Liver (tissue), 7 donors: ENCODE measurements at regions not wholly inside any gene's neighbourhood (a gene's known extent, or its start where the extent isn't known, plus 50 kb on each side); places are given as distances from the start of the nearest gene placed in this dataset.

Experiments used
- DNase-seq: peaks from one replicate; pipeline ENCODE4 v3.0.0-alpha.2; 2017; ENCODE audit warnings: low spot score
- H3K27ac ChIP-seq, 2 donors: one replicate each; pipeline ENCODE4 v1.7.0; 2013; ENCODE audit warnings: inconsistent platforms in 2 of 2, low read length in 2 of 2, control low read depth in 1 of 2, low read depth in 1 of 2, mild to moderate bottlenecking in 1 of 2
- H3K27me3 ChIP-seq, 4 donors: one replicate each; pipeline versions ENCODE4 v1.6.1 to v1.7.0; 2013; ENCODE audit warnings: low read length in 3 of 4, inconsistent platforms in 1 of 4, mild to moderate bottlenecking in 1 of 4, moderate library complexity in 1 of 4; ENCODE audit not compliant: control insufficient read depth in 4 of 4, insufficient read depth in 4 of 4
- H3K36me3 ChIP-seq, 4 donors: one replicate each; pipeline versions ENCODE4 v1.6.1 to v1.7.0; 2013; ENCODE audit warnings: low read length in 3 of 4, mild to moderate bottlenecking in 3 of 4, low read depth in 1 of 4, moderate library complexity in 1 of 4; ENCODE audit not compliant: control insufficient read depth in 4 of 4, insufficient read depth in 3 of 4
- H3K4me1 ChIP-seq, 4 donors: one replicate each; pipeline versions ENCODE4 v1.6.1 to v1.7.0; 2013; ENCODE audit warnings: low read length in 3 of 4, mild to moderate bottlenecking in 3 of 4, moderate library complexity in 1 of 4; ENCODE audit not compliant: control insufficient read depth in 4 of 4, insufficient read depth in 4 of 4
- H3K4me3 ChIP-seq, 3 donors: one replicate each; pipeline versions ENCODE4 v1.6.1 to v1.7.0; 2013; ENCODE audit warnings: low read length in 3 of 3, control low read depth in 1 of 3, low read depth in 1 of 3, mild to moderate bottlenecking in 1 of 3
- H3K9ac ChIP-seq, 2 donors: one replicate each; pipeline ENCODE4 v1.7.0; 2013; ENCODE audit warnings: low read length in 2 of 2, mild to moderate bottlenecking in 2 of 2, moderate library complexity in 2 of 2, control low read depth in 1 of 2, low read depth in 1 of 2
- H3K9me3 ChIP-seq, 4 donors: one replicate each; pipeline versions ENCODE4 v1.6.1 to v1.7.0; 2013; ENCODE audit warnings: low read length in 3 of 4; ENCODE audit not compliant: control insufficient read depth in 4 of 4
- GABPA ChIP-seq, 2 donors: IDR thresholded peaks in 1 of 2; conservative IDR thresholded peaks in 1 of 2; 2 replicates each; pipeline ENCODE4 v1.6.1; 2016; ENCODE audit warnings: antibody characterized with exemption in 2 of 2, mild to moderate bottlenecking in 1 of 2, moderate library complexity in 1 of 2
- HNF4G ChIP-seq: IDR thresholded peaks from 2 replicates; pipeline ENCODE4 v1.6.1; 2016; ENCODE audit warnings: antibody characterized with exemption
- NR2F2 ChIP-seq: IDR thresholded peaks from 2 replicates; pipeline ENCODE4 v1.6.1; 2016; ENCODE audit warnings: antibody characterized with exemption
- RAD21 ChIP-seq, 2 donors: IDR thresholded peaks; 2 replicates each; pipeline ENCODE4 v1.6.1; 2016; ENCODE audit warnings: antibody characterized with exemption in 2 of 2, mild to moderate bottlenecking in 2 of 2
- SP1 ChIP-seq: IDR thresholded peaks from 2 replicates; pipeline ENCODE4 v1.6.1; 2018; ENCODE audit warnings: antibody characterized with exemption, mild to moderate bottlenecking
- TAF1 ChIP-seq: conservative IDR thresholded peaks from 2 replicates; pipeline ENCODE4 v1.6.1; 2016; ENCODE audit warnings: antibody characterized with exemption, mild to moderate bottlenecking
- WGBS: extraction: QIAGEN DNeasy Blood & Tissue Kit; methylation state at CpG from one replicate; pipeline ENCODE4 v1.1.7; 2013; 5-methylcytosine and 5-hydroxymethylcytosine counted together
- TF ChIP-seq, protein P1 (sequence below): IDR thresholded peaks from 2 replicates; pipeline ENCODE4 v1.6.1; 2016; ENCODE audit warnings: antibody characterized with exemption
- TF ChIP-seq, protein P2 (sequence below): IDR thresholded peaks from 2 replicates; pipeline ENCODE4 v1.6.1; 2016; ENCODE audit warnings: antibody characterized with exemption
- TF ChIP-seq, protein P3 (sequence below): IDR thresholded peaks from 2 replicates; pipeline ENCODE4 v1.6.1; 2016; ENCODE audit warnings: antibody characterized with exemption
- donor health status: healthy.
- donor health status: healthy.
- donor health status: healthy.
- donor health status: healthy.

DNA sequence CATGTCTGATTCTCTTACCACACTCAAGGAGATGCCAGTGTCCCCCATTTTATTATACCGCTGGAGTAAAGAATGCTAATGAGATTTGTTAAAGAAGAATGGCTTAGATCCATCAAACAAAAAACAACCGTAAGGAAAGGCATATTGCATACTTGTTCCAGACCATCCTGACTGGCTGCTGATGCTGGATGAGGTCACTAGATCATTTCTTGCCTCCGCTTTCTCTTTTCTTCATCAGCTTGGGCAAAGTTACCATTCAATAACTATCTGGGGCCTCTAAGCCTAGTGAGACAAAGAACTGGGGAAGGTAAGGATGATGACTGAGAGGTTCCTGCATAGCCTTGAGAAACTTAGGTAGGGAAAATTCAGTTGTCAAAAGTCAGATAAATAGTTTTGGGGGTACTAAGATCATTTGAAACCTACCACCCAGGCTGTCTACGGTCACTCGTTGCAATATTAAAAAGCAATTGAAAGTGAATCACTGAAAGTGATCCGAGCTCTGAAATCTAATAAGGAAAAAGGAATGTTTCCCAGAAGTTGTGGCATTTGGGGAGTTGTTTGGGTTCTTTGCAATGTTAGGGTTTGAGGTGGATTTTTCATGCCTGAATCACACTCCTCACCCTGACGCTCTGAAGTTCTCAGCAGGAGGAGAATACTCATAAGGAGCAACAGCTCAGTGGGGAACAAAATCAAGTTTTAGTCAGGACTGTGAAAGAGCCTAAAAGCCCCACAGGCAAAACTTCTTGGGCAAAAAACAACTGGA, 176.8 kb downstream of the HHIPL2 start:
- Histone ChIP-seq H3K4me3 (no peak overlapping the region), H3K9ac (no peak overlapping the region), H3K27ac (no peak overlapping the region), H3K4me1 (no peaks in the 10 kb centered on the region), H3K27me3 (no peaks in the 10 kb centered on the region), H3K9me3 (no peaks in the 10 kb centered on the region), H3K36me3 (no peaks in the 10 kb centered on the region)
- TF ChIP-seq, protein P1, sequence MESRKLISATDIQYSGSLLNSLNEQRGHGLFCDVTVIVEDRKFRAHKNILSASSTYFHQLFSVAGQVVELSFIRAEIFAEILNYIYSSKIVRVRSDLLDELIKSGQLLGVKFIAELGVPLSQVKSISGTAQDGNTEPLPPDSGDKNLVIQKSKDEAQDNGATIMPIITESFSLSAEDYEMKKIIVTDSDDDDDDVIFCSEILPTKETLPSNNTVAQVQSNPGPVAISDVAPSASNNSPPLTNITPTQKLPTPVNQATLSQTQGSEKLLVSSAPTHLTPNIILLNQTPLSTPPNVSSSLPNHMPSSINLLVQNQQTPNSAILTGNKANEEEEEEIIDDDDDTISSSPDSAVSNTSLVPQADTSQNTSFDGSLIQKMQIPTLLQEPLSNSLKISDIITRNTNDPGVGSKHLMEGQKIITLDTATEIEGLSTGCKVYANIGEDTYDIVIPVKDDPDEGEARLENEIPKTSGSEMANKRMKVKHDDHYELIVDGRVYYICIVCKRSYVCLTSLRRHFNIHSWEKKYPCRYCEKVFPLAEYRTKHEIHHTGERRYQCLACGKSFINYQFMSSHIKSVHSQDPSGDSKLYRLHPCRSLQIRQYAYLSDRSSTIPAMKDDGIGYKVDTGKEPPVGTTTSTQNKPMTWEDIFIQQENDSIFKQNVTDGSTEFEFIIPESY = no peak
- TF ChIP-seq, protein P2, sequence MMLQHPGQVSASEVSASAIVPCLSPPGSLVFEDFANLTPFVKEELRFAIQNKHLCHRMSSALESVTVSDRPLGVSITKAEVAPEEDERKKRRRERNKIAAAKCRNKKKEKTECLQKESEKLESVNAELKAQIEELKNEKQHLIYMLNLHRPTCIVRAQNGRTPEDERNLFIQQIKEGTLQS = no peak
- TF ChIP-seq SP1 = no peak
- TF ChIP-seq HNF4G = no peak
- DNase-seq = no peak
- 87% methylated on average over 7 of the region's 7 CpGs for WGBS

GRCh38 chr1:222370081-222370912, 177.6 kb downstream of the HHIPL2 start:
- Histone ChIP-seq H3K27me3 (no peaks in the 10 kb centered on the region), H3K4me1 (no peaks in the 10 kb centered on the region), H3K36me3 (no peaks in the 10 kb centered on the region), H3K9ac (no peak overlapping the region), H3K4me3 (no peak overlapping the region), H3K27ac (no peak overlapping the region), H3K9me3 (no peaks in the 10 kb centered on the region)
- TF ChIP-seq NR2F2 (no peak), TAF1 (no peak)
- TF ChIP-seq, protein P2 = no peak
- TF ChIP-seq, protein P3, sequence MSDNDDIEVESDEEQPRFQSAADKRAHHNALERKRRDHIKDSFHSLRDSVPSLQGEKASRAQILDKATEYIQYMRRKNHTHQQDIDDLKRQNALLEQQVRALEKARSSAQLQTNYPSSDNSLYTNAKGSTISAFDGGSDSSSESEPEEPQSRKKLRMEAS = no peak
- 92% methylated on average over 10 of the region's 10 CpGs for WGBS
- DNase-seq = no peak

- 80% methylated on average over 12 of the region's 12 CpGs for WGBS
Measured at GRCh38 chr1:222369148-222369547, 178.8 kb downstream of the HHIPL2 start.

More at GRCh38 chr1:222369148-222369547, 178.8 kb downstream of the HHIPL2 start:
- no peak for DNase-seq
- Histone ChIP-seq H3K4me1 (no peaks in the 10 kb centered on the region), H3K36me3 (no peaks in the 10 kb centered on the region), H3K27me3 (no peaks in the 10 kb centered on the region), H3K9ac (no peak overlapping the region), H3K9me3 (no peaks in the 10 kb centered on the region), H3K27ac (no peak overlapping the region), H3K4me3 (no peak overlapping the region)
- peak in 1 of 2 donors; percentile 29 for TF ChIP-seq GABPA (IDR thresholded peaks at IDR 0.05 in 1 of 2, conservative IDR thresholded peaks at IDR 0.05 in 1 of 2)
- peak; percentile 11 for TF ChIP-seq SP1
- peak; percentile 52 for TF ChIP-seq NR2F2
- TF ChIP-seq RAD21 (IDR thresholded peaks at IDR 0.05) = no peak
